HCT116 (cell line): ENCODE measurements at regions not wholly inside any gene's neighbourhood (a gene's known extent, or its start where the extent isn't known, plus 50 kb on each side); places are given as distances from the start of the nearest gene placed in this dataset.

Experiments
- ATAC-seq: fragments of 200-7000 bp; cut with Tn5 transposase; 2 replicates; pipeline ENCODE4 v1.9.1; 2020; ENCODE audit warnings: mild to moderate bottlenecking, moderate library complexity
- BruUV-seq: library from RNA; stranded (reverse); fragments of 400-500 nt; replicated peaks from 2 replicates; lab custom pipeline; 2021; lab: Mats Ljungman, UMichigan
- CTCF ChIA-PET: fragments of 300-600 bp; sonication (Branson Sonifier 250); formaldehyde crosslinking; loops from one replicate; lab custom pipeline; 2021; ENCODE audit warnings: antibody characterized with exemption; lab: Charles Lee
- POLR2A ChIA-PET: fragments of 300-600, 350-600 bp; sonication (Branson Sonifier 250); formaldehyde crosslinking; loops from one replicate; lab custom pipeline; 2021; ENCODE audit warnings: antibody characterized with exemption; lab: Charles Lee
- RAD21 ChIA-PET, 2 experiments: fragments of 300-600 bp; sonication (Branson Sonifier 250); formaldehyde crosslinking; loops; one replicate each; lab custom pipeline; 2023; ENCODE audit warnings: low total read pairs in 2 of 2; ENCODE audit not compliant: uncharacterized antibody in 2 of 2, unreplicated experiment in 2 of 2, low non-redundant PET in 1 of 2; lab: Charles Lee
- DNase-seq: peaks from one replicate; pipeline ENCODE4 v3.0.0-alpha.2; 2010; ENCODE audit warnings: low read depth, low spot score
- H2AFZ ChIP-seq: fragments of 200-600 bp; shearing (Covaris generic), sonication (generic); 2 replicates; pipeline ENCODE4 v1.6.1; 2017; ENCODE audit warnings: low read depth, mixed run types, mixed read lengths, antibody characterized with exemption, low read length; ENCODE audit not compliant: poor library complexity, severe bottlenecking
- H3K27ac ChIP-seq: 2 replicates; pipeline ENCODE4 v1.5.1; 2012; ENCODE audit warnings: low read depth, low read length
- H3K27me3 ChIP-seq: fragments of 200-600 bp; sonication (generic); 2 replicates; pipeline ENCODE4 v1.6.1; 2016; ENCODE audit warnings: mixed run types, low read length, mixed read lengths; ENCODE audit not compliant: insufficient read depth
- H3K36me3 ChIP-seq, 2 experiments: fragments of 200-500 bp in 1 of 2; fragments of 200-600 bp in 1 of 2; sonication (Bioruptor generic) in 1 of 2; sonication (generic) in 1 of 2; 2 replicates each; pipeline versions ENCODE4 v1.5.1 to v1.6.1; 2014 to 2016; ENCODE audit warnings: low read length in 2 of 2, inconsistent platforms in 1 of 2, mixed read lengths in 1 of 2, mixed run types in 1 of 2; ENCODE audit not compliant: insufficient read depth in 2 of 2, control insufficient read depth in 1 of 2
- H3K4me1 ChIP-seq, 2 experiments: fragments of 200-600 bp in 1 of 2; sonication (generic) in 1 of 2; 2 replicates each; pipeline versions ENCODE4 v1.5.1 to v1.6.1; 2012 to 2017; ENCODE audit warnings: low read length in 2 of 2, inconsistent platforms in 1 of 2, mild to moderate bottlenecking in 1 of 2, mixed read lengths in 1 of 2, mixed run types in 1 of 2, moderate library complexity in 1 of 2; ENCODE audit not compliant: insufficient read depth in 2 of 2, control insufficient read depth in 1 of 2
- H3K4me2 ChIP-seq: fragments of 200-600 bp; sonication (generic); 2 replicates; pipeline ENCODE4 v1.6.1; 2017; ENCODE audit warnings: mixed run types, low read length, mixed read lengths
- H3K4me3 ChIP-seq, 2 experiments: fragments of 200-600 bp in 1 of 2; sonication (generic) in 1 of 2; replicated peaks in 1 of 2; 2 replicates each; pipeline ENCODE4 v1.5.1; 2011 to 2016; ENCODE audit warnings: low read length in 2 of 2, control low read depth in 1 of 2, low read depth in 1 of 2, mild to moderate bottlenecking in 1 of 2, mixed read lengths in 1 of 2, mixed run types in 1 of 2
- H3K79me2 ChIP-seq: fragments of 200-600 bp; sonication (generic); 2 replicates; pipeline ENCODE4 v1.6.1; 2017; ENCODE audit warnings: mild to moderate bottlenecking, mixed run types, low read length, moderate library complexity, mixed read lengths; ENCODE audit not compliant: insufficient read depth
- H3K9ac ChIP-seq: fragments of 200-600 bp; sonication (generic); 2 replicates; pipeline ENCODE4 v1.6.1; 2016; ENCODE audit warnings: low read length, mixed read lengths
- H3K9me2 ChIP-seq: fragments of 200-600 bp; sonication (generic), shearing (Covaris generic); 2 replicates; pipeline ENCODE4 v1.6.1; 2017; ENCODE audit warnings: mixed run types, mild to moderate bottlenecking, moderate library complexity; ENCODE audit not compliant: insufficient read depth
- H3K9me3 ChIP-seq, 2 experiments: fragments of 200-500 bp in 1 of 2; fragments of 200-600 bp in 1 of 2; sonication (Bioruptor generic) in 1 of 2; sonication (generic) in 1 of 2; 2 replicates each; pipeline ENCODE4 v1.6.1; 2014 to 2017; ENCODE audit warnings: low read length in 2 of 2, mixed read lengths in 2 of 2, inconsistent platforms in 1 of 2, low read depth in 1 of 2, mild to moderate bottlenecking in 1 of 2, mixed run types in 1 of 2, moderate library complexity in 1 of 2; ENCODE audit not compliant: control insufficient read depth in 1 of 2, insufficient read depth in 1 of 2
- H4K20me1 ChIP-seq: fragments of 200-600 bp; sonication (generic), shearing (Covaris generic); 2 replicates; pipeline ENCODE4 v1.6.1; 2017; ENCODE audit warnings: mixed run types, mild to moderate bottlenecking, moderate library complexity; ENCODE audit not compliant: insufficient read depth
- ATF3 ChIP-seq: IDR thresholded peaks from 2 replicates; pipeline ENCODE4 v1.6.1; 2012
- CBX3 ChIP-seq: IDR thresholded peaks from 2 replicates; pipeline ENCODE4 v1.6.1; 2012; ENCODE audit warnings: low read depth
- CTCF ChIP-seq, 3 experiments: fragments of 200-600 bp in 1 of 3; sonication (generic) in 1 of 3; IDR thresholded peaks in 2 of 3; conservative IDR thresholded peaks in 1 of 3; 2 replicates each; pipeline ENCODE4 v1.5.1; 2012 to 2017; ENCODE audit warnings: low read depth in 2 of 3, low read length in 2 of 3, antibody characterized with exemption in 1 of 3, borderline replicate concordance in 1 of 3, control low read depth in 1 of 3, mild to moderate bottlenecking in 1 of 3, mixed read lengths in 1 of 3, mixed run types in 1 of 3, moderate library complexity in 1 of 3; ENCODE audit not compliant: insufficient read depth in 1 of 3
- EZH2 ChIP-seq: fragments of 200-600 bp; sonication (generic); IDR thresholded peaks from 2 replicates; pipeline ENCODE4 v1.6.1; 2017; ENCODE audit warnings: antibody characterized with exemption, mixed run types
- JUND ChIP-seq: IDR thresholded peaks from 2 replicates; pipeline ENCODE4 v1.6.1; 2012
- RAD21 ChIP-seq: IDR thresholded peaks from 2 replicates; pipeline ENCODE4 v1.6.1; 2012; ENCODE audit warnings: low read depth, mild to moderate bottlenecking
- SIN3A ChIP-seq: IDR thresholded peaks from 2 replicates; pipeline ENCODE4 v1.6.1; 2012; ENCODE audit warnings: low read depth
- TCF7L2 ChIP-seq: IDR thresholded peaks from 2 replicates; pipeline ENCODE4 v1.7.0; 2011; ENCODE audit warnings: borderline replicate concordance, inconsistent platforms; ENCODE audit not compliant: insufficient read depth, insufficient read length; ENCODE audit errors: extremely low read depth
- YY1 ChIP-seq: IDR thresholded peaks from 2 replicates; pipeline ENCODE4 v1.6.1; 2011; ENCODE audit warnings: low read length, low read depth, moderate library complexity, mild to moderate bottlenecking; ENCODE audit not compliant: insufficient replicate concordance; ENCODE audit errors: extremely low read depth
- ZFX ChIP-seq: fragments of 450-650 bp; IDR thresholded peaks from 2 replicates; pipeline ENCODE4 v1.6.1; 2017
- ZNF274 ChIP-seq: fragments of 200-500 bp; sonication (Bioruptor generic); IDR thresholded peaks from 2 replicates; pipeline ENCODE4 v1.6.1; 2014; ENCODE audit warnings: mild to moderate bottlenecking, low read depth, low read length, inconsistent platforms
- intact Hi-C: fragments of 100-400 bp; cut with micrococcal nuclease; formaldehyde crosslinking; loops from 2 replicates; pipeline ENCODE4 v1.10.0; 2022

- Histone ChIP-seq H2AFZ (no peak overlapping the region), H3K27me3 (no peaks in the 10 kb centered on the region), H3K9me3 (no peaks in the 10 kb centered on the region), H3K27ac (no peak overlapping the region), H3K4me1 (0 out of 4 replicates have a peak, but pooled peaks cover 0 to 3% of the 10 kb centered on the region in 2 experiments), H4K20me1 (no peaks in the 10 kb centered on the region), H3K4me3 (no peak overlapping the region), H3K36me3 (no peaks in the 10 kb centered on the region), H3K79me2 (no peaks in the 10 kb centered on the region), H3K9ac (no peak overlapping the region), H3K4me2 (no peak overlapping the region), H3K9me2 (no peaks in the 10 kb centered on the region)
- DNase-seq (no peak), ATAC-seq (no peak)
- RAD21 ChIA-PET: no interaction called here
- BruUV-seq: no TSS peak
- POLR2A ChIA-PET: no interaction called here
- no peak for TF ChIP-seq JUND
- no peak for TF ChIP-seq YY1
- TF ChIP-seq ATF3: no peak
- TF ChIP-seq TCF7L2: no peak
- no peak for TF ChIP-seq EZH2
- no peak for TF ChIP-seq CBX3
- no peak for TF ChIP-seq RAD21
- CTCF ChIA-PET: interaction anchor here (1.0 kb wide), 1 partner anchor 99 kb away, joined by 3 read pairs; no protein-coding TSS in a partner anchor
- intact Hi-C loops: no loop called here
Measured at GRCh38 chr6:82078286-82078908, 169.1 kb downstream of the IBTK start.

- no peaks in the 10 kb centered on the region for H3K36me3 ChIP-seq
- no peaks in the 10 kb centered on the region for H3K79me2 ChIP-seq
- POLR2A ChIA-PET: no interaction called here
- no peak overlapping the region for H3K4me3 ChIP-seq
- H3K9me2 ChIP-seq: no peaks in the 10 kb centered on the region
- DNase-seq: no peak
- H3K9me3 ChIP-seq: no peaks in the 10 kb centered on the region
- H3K27me3 ChIP-seq: no peaks in the 10 kb centered on the region
- H2AFZ ChIP-seq: peak overlapping the region; percentile 28
- TF ChIP-seq RAD21 (peak; percentile 34; the same call in 1 of the 2 replicates), ZFX (no peak), CTCF (IDR thresholded peaks at IDR 0.05 in 2 of 3, conservative IDR thresholded peaks at IDR 0.05 in 1 of 3; ENCODE audit: borderline replicate concordance in 1 of 3, insufficient read depth in 1 of 3, low read depth in 2 of 3, low read length in 2 of 3) (0 out of 6 replicates have a peak, but pooled peaks of 1 of the 3 experiments have one; percentile 5), SIN3A (no peak), ZNF274 (no peak)
- TF ChIP-seq, all 23 proteins: peak for 2
- ATAC-seq: no peak
- no peaks in the 10 kb centered on the region for H4K20me1 ChIP-seq
- H3K27ac ChIP-seq: no peak overlapping the region
- intact Hi-C loops: no loop called here
- no TSS peak for BruUV-seq
- ChIA-PET CTCF (no interaction called here), RAD21 (no interaction called here)
- H3K4me2 ChIP-seq: no peak overlapping the region
- H3K9ac ChIP-seq: no peak overlapping the region
- H3K4me1 ChIP-seq: 0 out of 4 replicates have a peak, but pooled peaks cover 0 to 3% of the 10 kb centered on the region in 2 experiments
Measured at GRCh38 chr6:82076916-82077315, 170.6 kb downstream of the IBTK start.
